ENCODE measurements at regions not wholly inside any gene's neighbourhood (a gene's known extent, or its start where the extent isn't known, plus 50 kb on each side); places are given as distances from the start of the nearest gene placed in this dataset.
A peak's percentile ranks its signal among the peaks of the same experiment; 100 is the strongest.

DNA sequence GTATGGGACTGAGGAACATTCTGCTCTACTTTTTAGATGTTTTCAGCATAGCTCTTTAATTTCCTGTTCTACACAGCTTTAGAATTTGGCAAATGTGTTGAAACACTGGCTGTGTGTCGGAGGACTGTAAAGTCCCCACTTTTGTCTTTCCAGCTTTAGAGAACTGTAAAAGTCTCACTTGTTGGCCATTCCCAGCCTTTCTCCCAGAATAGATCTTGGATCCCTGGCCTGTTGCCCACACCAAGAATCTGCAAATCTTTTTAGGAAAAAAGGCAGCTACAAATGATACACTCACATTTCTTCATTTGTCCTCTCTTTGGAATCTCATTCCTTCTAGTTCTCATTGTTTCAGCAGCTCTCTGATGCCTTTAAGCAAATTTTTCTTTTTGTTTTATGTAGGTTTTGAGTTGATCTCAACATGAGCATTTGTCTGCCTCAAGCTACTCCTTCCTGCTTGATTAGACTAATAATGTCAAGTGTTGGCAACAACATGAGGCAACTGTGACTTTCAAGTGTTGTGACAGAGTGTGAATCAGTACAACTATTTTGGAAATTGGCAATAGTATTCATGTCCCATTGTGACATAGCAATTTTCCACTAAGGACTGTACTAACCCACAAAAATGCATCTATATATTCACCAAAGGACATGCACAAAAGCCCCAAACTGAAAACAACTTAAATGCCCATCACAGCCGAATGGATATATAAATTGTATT lies 610.8 kb downstream of the EPHA4 start:
- TF ChIP-seq, protein P1, sequence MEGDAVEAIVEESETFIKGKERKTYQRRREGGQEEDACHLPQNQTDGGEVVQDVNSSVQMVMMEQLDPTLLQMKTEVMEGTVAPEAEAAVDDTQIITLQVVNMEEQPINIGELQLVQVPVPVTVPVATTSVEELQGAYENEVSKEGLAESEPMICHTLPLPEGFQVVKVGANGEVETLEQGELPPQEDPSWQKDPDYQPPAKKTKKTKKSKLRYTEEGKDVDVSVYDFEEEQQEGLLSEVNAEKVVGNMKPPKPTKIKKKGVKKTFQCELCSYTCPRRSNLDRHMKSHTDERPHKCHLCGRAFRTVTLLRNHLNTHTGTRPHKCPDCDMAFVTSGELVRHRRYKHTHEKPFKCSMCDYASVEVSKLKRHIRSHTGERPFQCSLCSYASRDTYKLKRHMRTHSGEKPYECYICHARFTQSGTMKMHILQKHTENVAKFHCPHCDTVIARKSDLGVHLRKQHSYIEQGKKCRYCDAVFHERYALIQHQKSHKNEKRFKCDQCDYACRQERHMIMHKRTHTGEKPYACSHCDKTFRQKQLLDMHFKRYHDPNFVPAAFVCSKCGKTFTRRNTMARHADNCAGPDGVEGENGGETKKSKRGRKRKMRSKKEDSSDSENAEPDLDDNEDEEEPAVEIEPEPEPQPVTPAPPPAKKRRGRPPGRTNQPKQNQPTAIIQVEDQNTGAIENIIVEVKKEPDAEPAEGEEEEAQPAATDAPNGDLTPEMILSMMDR (IDR thresholded peaks at IDR 0.05; ENCODE audit: low read depth, low read length, missing control alignments) = no peak
- in situ Hi-C loops (cut with HindIII; ENCODE audit: low sequenced_read_pairs) = no loop called here
- DNase-seq (ENCODE audit: low read depth) = no peak

DNA sequence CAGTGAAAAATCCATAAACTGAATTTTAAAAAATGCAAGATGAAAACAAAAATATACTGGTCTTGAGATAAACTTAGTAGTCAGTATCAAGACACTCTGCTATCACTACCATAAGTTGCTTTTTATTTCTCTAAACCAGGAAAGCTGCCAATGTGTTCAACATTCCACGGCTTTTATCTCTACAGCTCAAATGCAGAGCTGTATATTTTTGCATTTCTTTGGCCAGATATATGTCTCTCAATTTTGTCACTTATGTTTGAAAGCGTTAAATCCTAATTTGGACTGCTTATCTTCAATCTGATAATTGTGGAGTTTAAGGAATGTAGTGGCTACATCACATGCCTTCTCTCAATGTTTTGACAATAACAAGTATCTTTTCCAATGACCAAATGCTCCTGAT lies 609.5 kb downstream of the EPHA4 start:
- no peak overlapping the region for H3K4me3 ChIP-seq (ENCODE audit: low read depth, low read length)
- TF ChIP-seq, protein P1 (IDR thresholded peaks at IDR 0.05; ENCODE audit: low read depth, low read length, missing control alignments) = no peak
- no peak for DNase-seq (ENCODE audit: low read depth)
- in situ Hi-C loops (cut with HindIII; ENCODE audit: low sequenced_read_pairs) = no loop called here

More for the DNA sequence above, 610.8 kb downstream of the EPHA4 start:
- H3K4me3 ChIP-seq (ENCODE audit: low read depth, low read length) = no peak overlapping the region

DNA sequence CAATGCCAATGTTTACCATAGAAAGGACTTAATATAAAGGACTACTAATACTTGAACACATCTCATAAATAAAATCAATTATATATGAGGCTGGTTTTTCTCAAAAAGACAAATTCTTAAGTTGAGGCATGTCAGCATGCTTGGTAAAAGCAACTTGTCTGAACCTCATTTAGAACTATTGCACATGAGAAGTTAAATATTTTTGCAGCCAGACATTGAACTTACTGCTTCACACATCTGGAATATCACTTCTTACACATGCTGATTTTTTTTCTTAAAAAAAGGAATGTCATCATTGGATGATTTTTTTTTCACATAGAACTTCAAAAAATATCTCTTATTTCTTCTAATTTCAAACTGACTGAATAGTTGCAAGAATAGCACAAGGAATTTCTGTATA lies 609.0 kb downstream of the EPHA4 start:
- in situ Hi-C loops (cut with HindIII; ENCODE audit: low sequenced_read_pairs) = no loop called here
- TF ChIP-seq, protein P1 (IDR thresholded peaks at IDR 0.05; ENCODE audit: low read depth, low read length, missing control alignments) = no peak
- H3K4me3 ChIP-seq (ENCODE audit: low read depth, low read length) = no peak overlapping the region
- no peak for DNase-seq (ENCODE audit: low read depth)

DNA sequence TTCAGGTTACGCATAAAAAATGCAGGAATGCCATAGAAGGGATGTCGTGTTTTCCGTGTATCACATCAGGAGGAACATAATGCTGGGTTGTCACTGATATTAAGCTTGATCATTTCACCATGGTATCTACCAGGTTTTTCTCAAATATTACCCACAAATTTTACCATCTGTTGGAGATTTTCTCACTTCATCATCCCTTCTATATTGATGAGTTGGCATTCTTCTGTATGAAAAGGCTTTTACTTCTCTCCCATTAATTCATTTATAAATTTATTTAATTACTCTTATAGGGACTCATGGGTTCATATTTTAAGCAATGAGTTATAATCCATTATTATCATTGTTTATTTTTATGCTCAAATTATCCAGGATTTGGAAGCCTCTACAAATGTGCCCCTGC lies 608.2 kb downstream of the EPHA4 start:
- H3K4me3 ChIP-seq (ENCODE audit: low read depth, low read length) = no peak overlapping the region
- TF ChIP-seq, protein P1 (IDR thresholded peaks at IDR 0.05; ENCODE audit: low read depth, low read length, missing control alignments) = no peak
- in situ Hi-C loops (cut with HindIII; ENCODE audit: low sequenced_read_pairs) = no loop called here
- DNase-seq (ENCODE audit: low read depth) = no peak

DNA sequence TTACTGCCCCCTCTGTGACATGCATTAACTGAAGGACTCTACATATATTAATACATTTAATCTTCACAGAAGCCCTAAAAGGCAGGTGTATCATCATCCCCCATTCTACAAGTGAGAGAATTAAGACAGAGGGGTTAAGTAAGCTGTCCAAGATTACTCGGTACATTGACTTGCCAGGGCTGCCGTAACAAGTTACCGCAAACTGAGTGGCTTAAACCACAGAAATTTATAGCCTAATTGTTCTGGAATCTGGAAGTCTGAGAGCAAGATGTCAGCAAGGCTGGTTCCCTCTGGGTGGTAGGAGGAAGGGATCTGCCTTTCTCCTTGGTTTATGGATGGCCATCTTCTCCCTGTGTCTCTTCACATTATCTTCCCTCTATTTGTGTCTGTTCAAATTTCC lies 605.5 kb downstream of the EPHA4 start:
- H3K4me3 ChIP-seq (ENCODE audit: low read depth, low read length) = no peak overlapping the region
- peak; percentile 88 for DNase-seq (ENCODE audit: low read depth)
- in situ Hi-C loops (cut with HindIII; ENCODE audit: low sequenced_read_pairs) = no loop called here
- TF ChIP-seq, protein P1 (IDR thresholded peaks at IDR 0.05; ENCODE audit: low read depth, low read length, missing control alignments) = no peak

DNA sequence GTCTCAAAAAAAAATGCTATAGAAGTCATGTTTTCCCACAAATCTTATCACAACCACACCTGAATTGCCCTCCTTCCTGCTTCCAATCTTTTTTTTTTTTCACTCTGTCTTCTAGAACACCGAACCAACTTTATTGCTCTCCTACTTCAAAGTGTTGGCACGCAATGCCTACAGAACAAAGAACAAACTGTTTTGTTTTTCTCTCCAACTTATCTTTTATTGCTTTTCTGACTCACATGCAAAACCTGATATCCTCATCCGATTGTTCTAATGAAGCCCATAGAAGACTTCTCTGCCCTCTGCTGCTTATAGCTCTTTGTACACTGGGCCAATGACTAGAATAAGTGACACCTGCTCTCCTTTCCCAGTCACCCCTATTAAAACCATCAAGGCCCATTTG lies 602.8 kb downstream of the EPHA4 start:
- no peak for DNase-seq (ENCODE audit: low read depth)
- no peak overlapping the region for H3K4me3 ChIP-seq (ENCODE audit: low read depth, low read length)
- in situ Hi-C loops (cut with HindIII; ENCODE audit: low sequenced_read_pairs) = no loop called here
- TF ChIP-seq, protein P1 (IDR thresholded peaks at IDR 0.05; ENCODE audit: low read depth, low read length, missing control alignments) = no peak

Data from astrocyte of the cerebellum (primary cell).